SK-N-SH treated with all-trans-retinoic acid at 6 μM for 48 hours (cell line): ENCODE measurements at regions not wholly inside any gene's neighbourhood (a gene's known extent, or its start where the extent isn't known, plus 50 kb on each side); places are given as distances from the start of the nearest gene placed in this dataset.

Experiments
- ARNTL ChIP-seq: fragments of 450-650 bp; formaldehyde crosslinking; IDR thresholded peaks from 2 replicates; pipeline ENCODE4 v1.5.0; 2020; ENCODE audit warnings: low read depth, mild to moderate bottlenecking, moderate library complexity, borderline replicate concordance
- CREB5 ChIP-seq: fragments of 250-450 bp; sonication (Bioruptor Pico); IDR thresholded peaks from 2 replicates; pipeline ENCODE4 v1.5.1; 2020; ENCODE audit warnings: low read depth, mild to moderate bottlenecking, moderate library complexity
- ESRRG ChIP-seq: fragments of 250-450 bp; sonication (Bioruptor Pico); IDR thresholded peaks from 2 replicates; pipeline ENCODE4 v1.6.1; 2021; ENCODE audit warnings: mild to moderate bottlenecking
- PATZ1 ChIP-seq: fragments of 250-450 bp; sonication (Bioruptor Pico); IDR thresholded peaks from 2 replicates; pipeline ENCODE4 v1.8.0; 2020; ENCODE audit warnings: mild to moderate bottlenecking, moderate library complexity, borderline replicate concordance
- PPARA ChIP-seq: fragments of 250-450 bp; sonication (Bioruptor Pico); IDR thresholded peaks from 2 replicates; pipeline ENCODE4 v1.5.0; 2020; ENCODE audit warnings: mild to moderate bottlenecking, borderline replicate concordance
- TOX ChIP-seq: fragments of 250-450 bp; sonication (Bioruptor Pico); IDR thresholded peaks from 2 replicates; pipeline ENCODE4 v1.8.0; 2021; ENCODE audit warnings: mild to moderate bottlenecking, moderate library complexity, borderline replicate concordance
- ZFP3 ChIP-seq: fragments of 250-450 bp; sonication (Bioruptor Pico); IDR thresholded peaks from 2 replicates; pipeline ENCODE4 v1.5.0; 2020; ENCODE audit warnings: mild to moderate bottlenecking, moderate library complexity
- ZFP30 ChIP-seq: fragments of 450-650 bp; formaldehyde crosslinking; IDR thresholded peaks from 2 replicates; pipeline ENCODE4 v1.5.0; 2022; ENCODE audit warnings: mild to moderate bottlenecking, moderate library complexity
- ZNF8 ChIP-seq: fragments of 450-650 bp; formaldehyde crosslinking; IDR thresholded peaks from 2 replicates; pipeline ENCODE4 v1.5.0; 2020; ENCODE audit warnings: mild to moderate bottlenecking, moderate library complexity

- TF ChIP-seq ZFP30 (CRISPR knock-in tag) (no peak), TOX (no peak), PPARA (CRISPR knock-in tag) (no peak), ZFP3 (CRISPR knock-in tag) (no peak), ZNF8 (no peak), ESRRG (no peak), CREB5 (no peak), PATZ1 (CRISPR knock-in tag) (no peak), ARNTL (CRISPR knock-in tag) (no peak)
Observed at GRCh38 chr13:111893607-111894443, 173.1 kb upstream of the SOX1 start.
